ENCODE measurements at regions not wholly inside any gene's neighbourhood (a gene's known extent, or its start where the extent isn't known, plus 50 kb on each side); places are given as distances from the start of the nearest gene placed in this dataset.

- no peak for TF ChIP-seq CTCF (IDR thresholded peaks at IDR 0.05)
- no peak for TF ChIP-seq POLR2A (IDR thresholded peaks at IDR 0.05)
Observed at GRCh38 chr1:106268070-106268469, 788.4 kb upstream of the PRMT6 start.
